HCT116 (cell line): ENCODE measurements at regions not wholly inside any gene's neighbourhood (a gene's known extent, or its start where the extent isn't known, plus 50 kb on each side); places are given as distances from the start of the nearest gene placed in this dataset.

Experiments
- ATAC-seq: fragments of 200-7000 bp; cut with Tn5 transposase; 2 replicates; pipeline ENCODE4 v1.9.1; 2020; ENCODE audit warnings: mild to moderate bottlenecking, moderate library complexity
- BruUV-seq: library from RNA; stranded (reverse); fragments of 400-500 nt; replicated peaks from 2 replicates; lab custom pipeline; 2021; lab: Mats Ljungman, UMichigan
- CTCF ChIA-PET: fragments of 300-600 bp; sonication (Branson Sonifier 250); formaldehyde crosslinking; loops from one replicate; lab custom pipeline; 2021; ENCODE audit warnings: antibody characterized with exemption; lab: Charles Lee
- POLR2A ChIA-PET: fragments of 300-600, 350-600 bp; sonication (Branson Sonifier 250); formaldehyde crosslinking; loops from one replicate; lab custom pipeline; 2021; ENCODE audit warnings: antibody characterized with exemption; lab: Charles Lee
- RAD21 ChIA-PET, 2 experiments: fragments of 300-600 bp; sonication (Branson Sonifier 250); formaldehyde crosslinking; loops; one replicate each; lab custom pipeline; 2023; ENCODE audit warnings: low total read pairs in 2 of 2; ENCODE audit not compliant: uncharacterized antibody in 2 of 2, unreplicated experiment in 2 of 2, low non-redundant PET in 1 of 2; lab: Charles Lee
- DNase-seq: peaks from one replicate; pipeline ENCODE4 v3.0.0-alpha.2; 2010; ENCODE audit warnings: low read depth, low spot score
- H2AFZ ChIP-seq: fragments of 200-600 bp; shearing (Covaris generic), sonication (generic); 2 replicates; pipeline ENCODE4 v1.6.1; 2017; ENCODE audit warnings: low read depth, mixed run types, mixed read lengths, antibody characterized with exemption, low read length; ENCODE audit not compliant: poor library complexity, severe bottlenecking
- H3K27ac ChIP-seq: 2 replicates; pipeline ENCODE4 v1.5.1; 2012; ENCODE audit warnings: low read depth, low read length
- H3K27me3 ChIP-seq: fragments of 200-600 bp; sonication (generic); 2 replicates; pipeline ENCODE4 v1.6.1; 2016; ENCODE audit warnings: mixed run types, low read length, mixed read lengths; ENCODE audit not compliant: insufficient read depth
- H3K36me3 ChIP-seq, 2 experiments: fragments of 200-500 bp in 1 of 2; fragments of 200-600 bp in 1 of 2; sonication (Bioruptor generic) in 1 of 2; sonication (generic) in 1 of 2; 2 replicates each; pipeline versions ENCODE4 v1.5.1 to v1.6.1; 2014 to 2016; ENCODE audit warnings: low read length in 2 of 2, inconsistent platforms in 1 of 2, mixed read lengths in 1 of 2, mixed run types in 1 of 2; ENCODE audit not compliant: insufficient read depth in 2 of 2, control insufficient read depth in 1 of 2
- H3K4me1 ChIP-seq, 2 experiments: fragments of 200-600 bp in 1 of 2; sonication (generic) in 1 of 2; 2 replicates each; pipeline versions ENCODE4 v1.5.1 to v1.6.1; 2012 to 2017; ENCODE audit warnings: low read length in 2 of 2, inconsistent platforms in 1 of 2, mild to moderate bottlenecking in 1 of 2, mixed read lengths in 1 of 2, mixed run types in 1 of 2, moderate library complexity in 1 of 2; ENCODE audit not compliant: insufficient read depth in 2 of 2, control insufficient read depth in 1 of 2
- H3K4me2 ChIP-seq: fragments of 200-600 bp; sonication (generic); 2 replicates; pipeline ENCODE4 v1.6.1; 2017; ENCODE audit warnings: mixed run types, low read length, mixed read lengths
- H3K4me3 ChIP-seq, 2 experiments: fragments of 200-600 bp in 1 of 2; sonication (generic) in 1 of 2; replicated peaks in 1 of 2; 2 replicates each; pipeline ENCODE4 v1.5.1; 2011 to 2016; ENCODE audit warnings: low read length in 2 of 2, control low read depth in 1 of 2, low read depth in 1 of 2, mild to moderate bottlenecking in 1 of 2, mixed read lengths in 1 of 2, mixed run types in 1 of 2
- H3K79me2 ChIP-seq: fragments of 200-600 bp; sonication (generic); 2 replicates; pipeline ENCODE4 v1.6.1; 2017; ENCODE audit warnings: mild to moderate bottlenecking, mixed run types, low read length, moderate library complexity, mixed read lengths; ENCODE audit not compliant: insufficient read depth
- H3K9ac ChIP-seq: fragments of 200-600 bp; sonication (generic); 2 replicates; pipeline ENCODE4 v1.6.1; 2016; ENCODE audit warnings: low read length, mixed read lengths
- H3K9me2 ChIP-seq: fragments of 200-600 bp; sonication (generic), shearing (Covaris generic); 2 replicates; pipeline ENCODE4 v1.6.1; 2017; ENCODE audit warnings: mixed run types, mild to moderate bottlenecking, moderate library complexity; ENCODE audit not compliant: insufficient read depth
- H3K9me3 ChIP-seq, 2 experiments: fragments of 200-500 bp in 1 of 2; fragments of 200-600 bp in 1 of 2; sonication (Bioruptor generic) in 1 of 2; sonication (generic) in 1 of 2; 2 replicates each; pipeline ENCODE4 v1.6.1; 2014 to 2017; ENCODE audit warnings: low read length in 2 of 2, mixed read lengths in 2 of 2, inconsistent platforms in 1 of 2, low read depth in 1 of 2, mild to moderate bottlenecking in 1 of 2, mixed run types in 1 of 2, moderate library complexity in 1 of 2; ENCODE audit not compliant: control insufficient read depth in 1 of 2, insufficient read depth in 1 of 2
- H4K20me1 ChIP-seq: fragments of 200-600 bp; sonication (generic), shearing (Covaris generic); 2 replicates; pipeline ENCODE4 v1.6.1; 2017; ENCODE audit warnings: mixed run types, mild to moderate bottlenecking, moderate library complexity; ENCODE audit not compliant: insufficient read depth
- ATF3 ChIP-seq: IDR thresholded peaks from 2 replicates; pipeline ENCODE4 v1.6.1; 2012
- CEBPB ChIP-seq: IDR thresholded peaks from 2 replicates; pipeline ENCODE4 v1.6.1; 2012; ENCODE audit warnings: low read depth
- CTCF ChIP-seq, 3 experiments: fragments of 200-600 bp in 1 of 3; sonication (generic) in 1 of 3; IDR thresholded peaks in 2 of 3; conservative IDR thresholded peaks in 1 of 3; 2 replicates each; pipeline ENCODE4 v1.5.1; 2012 to 2017; ENCODE audit warnings: low read depth in 2 of 3, low read length in 2 of 3, antibody characterized with exemption in 1 of 3, borderline replicate concordance in 1 of 3, control low read depth in 1 of 3, mild to moderate bottlenecking in 1 of 3, mixed read lengths in 1 of 3, mixed run types in 1 of 3, moderate library complexity in 1 of 3; ENCODE audit not compliant: insufficient read depth in 1 of 3
- ELF1 ChIP-seq: IDR thresholded peaks from 2 replicates; pipeline ENCODE4 v1.6.1; 2012; ENCODE audit warnings: low read depth, borderline replicate concordance
- EZH2 ChIP-seq: fragments of 200-600 bp; sonication (generic); IDR thresholded peaks from 2 replicates; pipeline ENCODE4 v1.6.1; 2017; ENCODE audit warnings: antibody characterized with exemption, mixed run types
- FOSL1 ChIP-seq: IDR thresholded peaks from 2 replicates; pipeline ENCODE4 v1.6.1; 2012; ENCODE audit warnings: low read depth
- POLR2A ChIP-seq: IDR thresholded peaks from 2 replicates; pipeline ENCODE4 v1.7.0; 2011; ENCODE audit warnings: borderline replicate concordance; ENCODE audit not compliant: insufficient read depth, insufficient read length; ENCODE audit errors: extremely low read depth
- POLR2AphosphoS5 ChIP-seq: IDR thresholded peaks from 2 replicates; pipeline ENCODE4 v1.6.1; 2011; ENCODE audit warnings: mild to moderate bottlenecking, low read depth, low read length, moderate library complexity
- RAD21 ChIP-seq: IDR thresholded peaks from 2 replicates; pipeline ENCODE4 v1.6.1; 2012; ENCODE audit warnings: low read depth, mild to moderate bottlenecking
- SIN3A ChIP-seq: IDR thresholded peaks from 2 replicates; pipeline ENCODE4 v1.6.1; 2012; ENCODE audit warnings: low read depth
- SRF ChIP-seq: IDR thresholded peaks from 2 replicates; pipeline ENCODE4 v1.6.1; 2012; ENCODE audit warnings: low read depth
- TCF7L2 ChIP-seq: IDR thresholded peaks from 2 replicates; pipeline ENCODE4 v1.7.0; 2011; ENCODE audit warnings: borderline replicate concordance, inconsistent platforms; ENCODE audit not compliant: insufficient read depth, insufficient read length; ENCODE audit errors: extremely low read depth
- YY1 ChIP-seq: IDR thresholded peaks from 2 replicates; pipeline ENCODE4 v1.6.1; 2011; ENCODE audit warnings: low read length, low read depth, moderate library complexity, mild to moderate bottlenecking; ENCODE audit not compliant: insufficient replicate concordance; ENCODE audit errors: extremely low read depth
- ZBTB33 ChIP-seq: IDR thresholded peaks from 2 replicates; pipeline ENCODE4 v1.6.1; 2011; ENCODE audit warnings: mild to moderate bottlenecking, low read length, moderate library complexity; ENCODE audit not compliant: insufficient replicate concordance; ENCODE audit errors: extremely low read depth
- intact Hi-C: fragments of 100-400 bp; cut with micrococcal nuclease; formaldehyde crosslinking; loops from 2 replicates; pipeline ENCODE4 v1.10.0; 2022

- intact Hi-C loops = no loop called here
- no peaks in the 10 kb centered on the region for H4K20me1 ChIP-seq
- H3K9me3 ChIP-seq = no peaks in the 10 kb centered on the region; a peak in 1 of 4 replicates
- H3K9me2 ChIP-seq = no peaks in the 10 kb centered on the region
- H3K79me2 ChIP-seq = no peaks in the 10 kb centered on the region
- no peak overlapping the region for H3K4me2 ChIP-seq
- no peaks in the 10 kb centered on the region for H3K4me1 ChIP-seq
- ChIA-PET POLR2A (no interaction called here), CTCF (no interaction called here), RAD21 (no interaction called here)
- no peaks in the 10 kb centered on the region for H3K36me3 ChIP-seq
- no TSS peak for BruUV-seq
- no peak overlapping the region for H2AFZ ChIP-seq
- H3K27me3 ChIP-seq = no peaks in the 10 kb centered on the region
- H3K9ac ChIP-seq = no peak overlapping the region
- TF ChIP-seq ELF1 (no peak), POLR2A (no peak), POLR2AphosphoS5 (no peak), CEBPB (no peak), TCF7L2 (no peak), ZBTB33 (no peak), RAD21 (no peak), ATF3 (no peak), YY1 (no peak), SRF (no peak), SIN3A (no peak), EZH2 (no peak), CTCF (IDR thresholded peaks at IDR 0.05 in 2 of 3, conservative IDR thresholded peaks at IDR 0.05 in 1 of 3; ENCODE audit: borderline replicate concordance in 1 of 3, insufficient read depth in 1 of 3, low read depth in 2 of 3, low read length in 2 of 3) (no peak), FOSL1 (no peak)
- H3K27ac ChIP-seq = no peak overlapping the region
- DNase-seq = no peak
- H3K4me3 ChIP-seq = no peak overlapping the region
- no peak for ATAC-seq
Measured at GRCh38 chr6:102390541-102390940, 997.0 kb downstream of the GRIK2 start.
